Esophagus (tissue), 2 donors: ENCODE measurements at regions not wholly inside any gene's neighbourhood (a gene's known extent, or its start where the extent isn't known, plus 50 kb on each side); places are given as distances from the start of the nearest gene placed in this dataset.

ENCODE experiments used
- H3K27ac ChIP-seq, 2 donors: one replicate each; pipeline ENCODE4 v1.5.1; 2013; ENCODE audit warnings: low read depth in 2 of 2, mild to moderate bottlenecking in 2 of 2, inconsistent platforms in 1 of 2, low read length in 1 of 2, moderate library complexity in 1 of 2
- H3K27me3 ChIP-seq, 2 donors: one replicate each; pipeline ENCODE4 v1.6.1; 2013; ENCODE audit warnings: low read length in 2 of 2, control low read depth in 1 of 2, mild to moderate bottlenecking in 1 of 2; ENCODE audit not compliant: insufficient read depth in 2 of 2, control insufficient read depth in 1 of 2
- H3K36me3 ChIP-seq, 2 donors: one replicate each; pipeline ENCODE4 v1.6.1; 2013; ENCODE audit warnings: low read length in 1 of 2; ENCODE audit not compliant: control insufficient read depth in 2 of 2, insufficient read depth in 2 of 2
- H3K4me1 ChIP-seq, 2 donors: one replicate each; pipeline ENCODE4 v1.6.1; 2013; ENCODE audit warnings: low read length in 1 of 2; ENCODE audit not compliant: control insufficient read depth in 2 of 2, insufficient read depth in 2 of 2
- H3K4me3 ChIP-seq, 2 donors: one replicate each; pipeline ENCODE4 v1.5.1; 2013; ENCODE audit warnings: low read length in 2 of 2, mild to moderate bottlenecking in 2 of 2, low read depth in 1 of 2, moderate library complexity in 1 of 2
- H3K9me3 ChIP-seq, 2 donors: one replicate each; pipeline ENCODE4 v1.6.1; 2013; ENCODE audit warnings: mild to moderate bottlenecking in 2 of 2, low read depth in 1 of 2, low read length in 1 of 2, moderate library complexity in 1 of 2; ENCODE audit not compliant: control insufficient read depth in 2 of 2, insufficient read depth in 1 of 2
- WGBS, 2 donors: extraction: QIAGEN DNeasy Blood & Tissue Kit; methylation state at CpG; one replicate each; pipeline ENCODE4 v1.1.7; 2013; 5-methylcytosine and 5-hydroxymethylcytosine counted together
- donor health status: healthy with polysubstance abuse.
- donor health status: Bipolar disorder and iron deficiency.

GRCh38 chr5:144102979-144103378, 67.5 kb downstream of the YIPF5 start:
- H3K27ac ChIP-seq, result no peak overlapping the region
- no peaks in the 10 kb centered on the region for H3K9me3 ChIP-seq
- no peak overlapping the region for H3K4me3 ChIP-seq
- H3K36me3 ChIP-seq, result no peaks in the 10 kb centered on the region
- no peaks in the 10 kb centered on the region for H3K4me1 ChIP-seq
- WGBS, 2 donors, result 90 to 95% methylated on average over 2 of the region's 2 CpGs
- no peaks in the 10 kb centered on the region for H3K27me3 ChIP-seq

GRCh38 chr5:144103611-144104485, 66.6 kb downstream of the YIPF5 start:
- Histone ChIP-seq H3K4me3 (no peak overlapping the region), H3K36me3 (no peaks in the 10 kb centered on the region), H3K9me3 (no peaks in the 10 kb centered on the region), H3K27ac (no peak overlapping the region), H3K27me3 (no peaks in the 10 kb centered on the region), H3K4me1 (no peaks in the 10 kb centered on the region)
- WGBS, 2 donors, result 88% methylated on average over 6 of the region's 6 CpGs

GRCh38 chr5:144105371-144105770, 65.1 kb downstream of the YIPF5 start:
- Histone ChIP-seq H3K4me1 (no peaks in the 10 kb centered on the region), H3K27ac (no peak overlapping the region), H3K9me3 (no peaks in the 10 kb centered on the region), H3K27me3 (no peaks in the 10 kb centered on the region), H3K4me3 (no peak overlapping the region), H3K36me3 (no peaks in the 10 kb centered on the region)
- WGBS, 2 donors, result 62 to 78% methylated on average over 1 of the region's 1 CpG

DNA sequence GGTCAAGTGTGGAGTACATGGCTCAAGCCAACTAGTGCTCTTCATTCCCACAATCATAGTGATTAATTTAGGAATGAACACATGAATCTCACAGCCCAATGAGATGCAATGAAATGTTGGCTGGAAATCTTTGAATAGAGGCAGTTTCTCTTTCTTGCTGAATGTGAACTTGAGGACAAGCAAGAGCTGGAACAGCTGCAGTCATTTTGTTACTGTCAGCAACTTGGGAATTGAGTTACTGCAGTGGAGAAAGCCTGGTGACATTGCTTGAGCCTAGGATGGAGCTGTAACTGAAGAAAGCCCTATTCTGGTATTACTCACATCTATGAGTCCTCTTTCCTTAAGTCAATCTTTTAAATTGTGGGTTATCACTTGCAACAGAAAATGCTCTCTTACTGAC, 62.3 kb downstream of the YIPF5 start:
- H3K4me1 ChIP-seq, result no peaks in the 10 kb centered on the region
- H3K27ac ChIP-seq, result no peak overlapping the region
- no peak overlapping the region for H3K4me3 ChIP-seq
- no peaks in the 10 kb centered on the region for H3K9me3 ChIP-seq
- no peaks in the 10 kb centered on the region for H3K36me3 ChIP-seq
- H3K27me3 ChIP-seq, result no peaks in the 10 kb centered on the region
